ENCODE measurements at regions not wholly inside any gene's neighbourhood (a gene's known extent, or its start where the extent isn't known, plus 50 kb on each side); places are given as distances from the start of the nearest gene placed in this dataset.
"Not testable (repeated sequence)": the region's sequence is repeated elsewhere in the genome, so short reads cannot be mapped to it uniquely, and the experiment has no call there.

- ChIA-PET CTCF (no interaction called here), POLR2A (no interaction called here)
Measured at GRCh38 chr3:81375921-81376320, 385.5 kb downstream of the GBE1 start.

- ChIA-PET POLR2A (no interaction called here), CTCF (no interaction called here)
Measured at GRCh38 chr3:81364411-81364810, 397.0 kb downstream of the GBE1 start.

GRCh38 chr3:81363816-81364215, 397.6 kb downstream of the GBE1 start:
- ChIA-PET POLR2A (no interaction called here), CTCF (no interaction called here)

GRCh38 chr3:81354119-81354518, 407.3 kb downstream of the GBE1 start:
- ChIA-PET CTCF (no interaction called here), POLR2A (no interaction called here)

GRCh38 chr3:81352867-81353266, 408.6 kb downstream of the GBE1 start:
- POLR2A ChIA-PET: no interaction called here
- CTCF ChIA-PET: no interaction called here

GRCh38 chr3:81349816-81350340, 411.6 kb downstream of the GBE1 start:
- CTCF ChIA-PET: no interaction called here
- POLR2A ChIA-PET: no interaction called here

GRCh38 chr3:81339040-81339845, 422.2 kb downstream of the GBE1 start:
- CTCF ChIA-PET: no interaction called here
- POLR2A ChIA-PET: no interaction called here

- ChIA-PET POLR2A (no interaction called here), CTCF (no interaction called here)
Measured at GRCh38 chr3:81336470-81336869, 425.0 kb downstream of the GBE1 start.

GRCh38 chr3:81329835-81330234, 431.6 kb downstream of the GBE1 start:
- POLR2A ChIA-PET, CTCF ChIA-PET: not testable (repeated sequence)

- ChIA-PET POLR2A (no interaction called here), CTCF (no interaction called here)
Measured at GRCh38 chr3:81326245-81326644, 435.2 kb downstream of the GBE1 start.

- ChIA-PET CTCF (no interaction called here), POLR2A (no interaction called here)
Measured at GRCh38 chr3:81320862-81321261, 440.6 kb downstream of the GBE1 start.

GRCh38 chr3:81315030-81315429, 446.4 kb downstream of the GBE1 start:
- ChIA-PET CTCF (no interaction called here), POLR2A (no interaction called here)

- ChIA-PET POLR2A (no interaction called here), CTCF (no interaction called here)
Measured at GRCh38 chr3:81311321-81311720, 450.1 kb downstream of the GBE1 start.

GRCh38 chr3:81308306-81308705, 453.1 kb downstream of the GBE1 start:
- CTCF ChIA-PET: no interaction called here
- POLR2A ChIA-PET: no interaction called here

- POLR2A ChIA-PET: no interaction called here
- CTCF ChIA-PET: no interaction called here
Measured at GRCh38 chr3:81307221-81307620, 454.2 kb downstream of the GBE1 start.

GRCh38 chr3:81303321-81303720, 458.1 kb downstream of the GBE1 start:
- ChIA-PET POLR2A (no interaction called here), CTCF (no interaction called here)

GRCh38 chr3:81302045-81302444, 459.4 kb downstream of the GBE1 start:
- ChIA-PET POLR2A (no interaction called here), CTCF (interaction anchor here (0.6 kb wide), 1 partner anchor 122 kb away, joined by 3 read pairs; no protein-coding TSS in a partner anchor)

- CTCF ChIA-PET: interaction anchor here (0.6 kb wide), 1 partner anchor 123 kb away, joined by 3 read pairs; no protein-coding TSS in a partner anchor
- POLR2A ChIA-PET: no interaction called here
Measured at GRCh38 chr3:81301230-81301629, 460.2 kb downstream of the GBE1 start.

- ChIA-PET POLR2A (no interaction called here), CTCF (no interaction called here)
Measured at GRCh38 chr3:81300324-81300927, 461.0 kb downstream of the GBE1 start.

GRCh38 chr3:81299481-81299880, 462.0 kb downstream of the GBE1 start:
- ChIA-PET CTCF (no interaction called here), POLR2A (no interaction called here)

- ChIA-PET POLR2A (no interaction called here), CTCF (no interaction called here)
Measured at GRCh38 chr3:81295906-81296577, 465.4 kb downstream of the GBE1 start.

Data from activated CD8-positive, alpha-beta memory T cell treated with anti-CD3 and anti-CD28 coated beads for 36 hours (primary cell).